ENCODE measurements at regions not wholly inside any gene's neighbourhood (a gene's known extent, or its start where the extent isn't known, plus 50 kb on each side); places are given as distances from the start of the nearest gene placed in this dataset.

- Histone ChIP-seq H3K4me2 (ENCODE audit: low read length) (peak overlapping the region; percentile 19), H3K4me1 (ENCODE audit: control insufficient read depth in 1 of 2, insufficient read depth in 2 of 2, low read length in 2 of 2) (peaks cover 13 to 19% of the 10 kb centered on the region in 2 experiments), H2BK12ac (ENCODE audit: low read length) (no peak overlapping the region), H3K79me2 (ENCODE audit: control insufficient read depth, insufficient read depth, low read length, poor library complexity) (no peaks in the 10 kb centered on the region), H3K79me1 (ENCODE audit: low read length) (peaks cover 18% of the 10 kb centered on the region), H3K9me3 (ENCODE audit: insufficient read depth, low read depth, low read length) (no peaks in the 10 kb centered on the region), H3K23ac (ENCODE audit: low read length) (no peak overlapping the region), H3K9ac (ENCODE audit: low read length) (peak overlapping the region; percentile 43), H3K36me3 (ENCODE audit: control insufficient read depth in 1 of 2, insufficient read depth in 2 of 2, low read length in 2 of 2) (no peaks in the 10 kb centered on the region), H3K14ac (ENCODE audit: low read length) (no peak overlapping the region), H3K18ac (ENCODE audit: low read length) (no peak overlapping the region), H3K27ac (ENCODE audit: low read depth, low read length) (peak overlapping the region; percentile 65), H2BK120ac (ENCODE audit: insufficient read depth, low read length, poor library complexity) (peak overlapping the region; percentile 26), H2BK5ac (ENCODE audit: low read depth, low read length, poor library complexity) (peak overlapping the region; percentile 79), H3K4me3 (ENCODE audit: low read depth, low read length) (no peak overlapping the region), H2AK5ac (ENCODE audit: low read length) (no peak overlapping the region), H4K12ac (ENCODE audit: low read depth, low read length) (no peak overlapping the region), H4K8ac (ENCODE audit: low read depth, low read length) (no peak overlapping the region), H4K91ac (ENCODE audit: low read depth, low read length) (peak overlapping the region; percentile 56), H2AFZ (ENCODE audit: insufficient read depth, low read length, poor library complexity) (no peak overlapping the region), H3K27me3 (ENCODE audit: insufficient read depth, low read length) (no peaks in the 10 kb centered on the region), H3K4ac (ENCODE audit: low read depth, low read length) (no peak overlapping the region)
- WGBS (ENCODE audit: extremely low coverage, insufficient coverage, insufficient read length), result no CpG with 5 or more reads among the region's 6 CpGs
- DNase-seq, result peak; percentile 73 to 88
Measured at GRCh38 chr7:22577470-22578001, 77.5 kb upstream of the STEAP1B start.

- Histone ChIP-seq H2BK12ac (ENCODE audit: low read length) (no peak overlapping the region), H3K18ac (ENCODE audit: low read length) (no peak overlapping the region), H3K27me3 (ENCODE audit: insufficient read depth, low read length) (no peaks in the 10 kb centered on the region), H3K4me1 (ENCODE audit: control insufficient read depth in 1 of 2, insufficient read depth in 2 of 2, low read length in 2 of 2) (peaks cover 18 to 25% of the 10 kb centered on the region in 2 experiments), H3K4ac (ENCODE audit: low read depth, low read length) (no peak overlapping the region), H3K79me1 (ENCODE audit: low read length) (peaks cover 24% of the 10 kb centered on the region), H3K14ac (ENCODE audit: low read length) (no peak overlapping the region), H2AK5ac (ENCODE audit: low read length) (no peak overlapping the region), H2BK5ac (ENCODE audit: low read depth, low read length, poor library complexity) (no peak overlapping the region), H4K8ac (ENCODE audit: low read depth, low read length) (no peak overlapping the region), H3K36me3 (ENCODE audit: control insufficient read depth in 1 of 2, insufficient read depth in 2 of 2, low read length in 2 of 2) (no peaks in the 10 kb centered on the region), H4K12ac (ENCODE audit: low read depth, low read length) (no peak overlapping the region), H2BK120ac (ENCODE audit: insufficient read depth, low read length, poor library complexity) (no peak overlapping the region), H4K91ac (ENCODE audit: low read depth, low read length) (no peak overlapping the region), H3K4me2 (ENCODE audit: low read length) (no peak overlapping the region), H3K9me3 (ENCODE audit: insufficient read depth, low read depth, low read length) (no peaks in the 10 kb centered on the region), H3K4me3 (ENCODE audit: low read depth, low read length) (no peak overlapping the region), H2AFZ (ENCODE audit: insufficient read depth, low read length, poor library complexity) (no peak overlapping the region), H3K9ac (ENCODE audit: low read length) (no peak overlapping the region), H3K27ac (ENCODE audit: low read depth, low read length) (peak overlapping the region; percentile 8), H3K79me2 (ENCODE audit: control insufficient read depth, insufficient read depth, low read length, poor library complexity) (peaks cover 2% of the 10 kb centered on the region), H3K23ac (ENCODE audit: low read length) (no peak overlapping the region)
- WGBS (ENCODE audit: extremely low coverage, insufficient coverage, insufficient read length), result no CpG with 5 or more reads among the region's 5 CpGs
- no peak for DNase-seq
Measured at GRCh38 chr7:22576612-22577469, 76.9 kb upstream of the STEAP1B start.

GRCh38 chr7:22574754-22575520 is 74.9 kb upstream of the STEAP1B start:
- no peak overlapping the region for H2BK5ac ChIP-seq (ENCODE audit: low read depth, low read length, poor library complexity)
- H3K4ac ChIP-seq (ENCODE audit: low read depth, low read length), result no peak overlapping the region
- peaks cover 28% of the 10 kb centered on the region for H3K79me1 ChIP-seq (ENCODE audit: low read length)
- peak overlapping the region; percentile 10 for H3K14ac ChIP-seq (ENCODE audit: low read length)
- DNase-seq, result peak; percentile 57 to 84
- H3K79me2 ChIP-seq (ENCODE audit: control insufficient read depth, insufficient read depth, low read length, poor library complexity), result peaks cover 2% of the 10 kb centered on the region
- H3K36me3 ChIP-seq (ENCODE audit: control insufficient read depth in 1 of 2, insufficient read depth in 2 of 2, low read length in 2 of 2), result no peaks in the 10 kb centered on the region
- no peak overlapping the region for H3K23ac ChIP-seq (ENCODE audit: low read length)
- no peaks in the 10 kb centered on the region for H3K27me3 ChIP-seq (ENCODE audit: insufficient read depth, low read length)
- H2AFZ ChIP-seq (ENCODE audit: insufficient read depth, low read length, poor library complexity), result no peak overlapping the region
- H3K9me3 ChIP-seq (ENCODE audit: insufficient read depth, low read depth, low read length), result no peaks in the 10 kb centered on the region
- peaks cover 21 to 26% of the 10 kb centered on the region in 2 experiments for H3K4me1 ChIP-seq (ENCODE audit: control insufficient read depth in 1 of 2, insufficient read depth in 2 of 2, low read length in 2 of 2)
- H2BK120ac ChIP-seq (ENCODE audit: insufficient read depth, low read length, poor library complexity), result peak overlapping the region; percentile 53
- H2BK12ac ChIP-seq (ENCODE audit: low read length), result peak overlapping the region; percentile 43
- no peak overlapping the region for H3K4me2 ChIP-seq (ENCODE audit: low read length)
- H3K18ac ChIP-seq (ENCODE audit: low read length), result no peak overlapping the region
- no CpG with 5 or more reads among the region's 9 CpGs for whole genome bisulfite sequencing (ENCODE audit: extremely low coverage, insufficient coverage, insufficient read length)
- peak overlapping the region; percentile 35 for H2AK5ac ChIP-seq (ENCODE audit: low read length)
- H4K12ac ChIP-seq (ENCODE audit: low read depth, low read length), result no peak overlapping the region
- no peak overlapping the region for H3K27ac ChIP-seq (ENCODE audit: low read depth, low read length)
- H3K4me3 ChIP-seq (ENCODE audit: low read depth, low read length), result no peak overlapping the region
- H4K91ac ChIP-seq (ENCODE audit: low read depth, low read length), result peak overlapping the region; percentile 45
- H3K9ac ChIP-seq (ENCODE audit: low read length), result no peak overlapping the region
- peak overlapping the region; percentile 34 for H4K8ac ChIP-seq (ENCODE audit: low read depth, low read length)

GRCh38 chr7:22572937-22573336 is 72.9 kb upstream of the STEAP1B start:
- WGBS (ENCODE audit: extremely low coverage, insufficient coverage, insufficient read length), result no CpG with 5 or more reads among the region's 7 CpGs
- peaks cover 2% of the 10 kb centered on the region for H3K79me2 ChIP-seq (ENCODE audit: control insufficient read depth, insufficient read depth, low read length, poor library complexity)

More at GRCh38 chr7:22572937-22573336, 72.9 kb upstream of the STEAP1B start:
- no peak overlapping the region for H4K12ac ChIP-seq (ENCODE audit: low read depth, low read length)
- no peak overlapping the region for H3K18ac ChIP-seq (ENCODE audit: low read length)
- no peak overlapping the region for H3K14ac ChIP-seq (ENCODE audit: low read length)
- H2BK5ac ChIP-seq (ENCODE audit: low read depth, low read length, poor library complexity), result peak overlapping the region; percentile 80
- DNase-seq, result peak; percentile 97 to 100
- no peak overlapping the region for H2AFZ ChIP-seq (ENCODE audit: insufficient read depth, low read length, poor library complexity)
- H3K23ac ChIP-seq (ENCODE audit: low read length), result no peak overlapping the region
- H2AK5ac ChIP-seq (ENCODE audit: low read length), result no peak overlapping the region
- no peak overlapping the region for H3K9ac ChIP-seq (ENCODE audit: low read length)
- peak overlapping the region; percentile 8 for H4K91ac ChIP-seq (ENCODE audit: low read depth, low read length)
- H3K4ac ChIP-seq (ENCODE audit: low read depth, low read length), result no peak overlapping the region
- H3K27ac ChIP-seq (ENCODE audit: low read depth, low read length), result peak overlapping the region; percentile 89
- peaks cover 23% of the 10 kb centered on the region for H3K79me1 ChIP-seq (ENCODE audit: low read length)
- peaks cover 16 to 22% of the 10 kb centered on the region in 2 experiments for H3K4me1 ChIP-seq (ENCODE audit: control insufficient read depth in 1 of 2, insufficient read depth in 2 of 2, low read length in 2 of 2)
- H3K9me3 ChIP-seq (ENCODE audit: insufficient read depth, low read depth, low read length), result no peaks in the 10 kb centered on the region
- no peaks in the 10 kb centered on the region for H3K36me3 ChIP-seq (ENCODE audit: control insufficient read depth in 1 of 2, insufficient read depth in 2 of 2, low read length in 2 of 2)
- peak overlapping the region; percentile 32 for H2BK12ac ChIP-seq (ENCODE audit: low read length)
- H3K4me3 ChIP-seq (ENCODE audit: low read depth, low read length), result no peak overlapping the region
- H2BK120ac ChIP-seq (ENCODE audit: insufficient read depth, low read length, poor library complexity), result no peak overlapping the region
- no peaks in the 10 kb centered on the region for H3K27me3 ChIP-seq (ENCODE audit: insufficient read depth, low read length)
- no peak overlapping the region for H4K8ac ChIP-seq (ENCODE audit: low read depth, low read length)
- peak overlapping the region; percentile 8 for H3K4me2 ChIP-seq (ENCODE audit: low read length)

Measured in trophoblast cell (in vitro differentiated cells and primary cell).